GM23338 (cell line): ENCODE measurements at regions not wholly inside any gene's neighbourhood (a gene's known extent, or its start where the extent isn't known, plus 50 kb on each side); places are given as distances from the start of the nearest gene placed in this dataset.

ENCODE experiments used
- CREB1 ChIP-seq: fragments of 250-450 bp; sonication (Bioruptor Pico); IDR thresholded peaks from 2 replicates; pipeline ENCODE4 v1.5.0; 2020; ENCODE audit warnings: low read depth, mild to moderate bottlenecking, moderate library complexity
- EZH2 ChIP-seq: fragments of 200-600 bp; sonication (generic); IDR thresholded peaks from one replicate; pipeline ENCODE4 v1.8.0; 2017; ENCODE audit warnings: antibody characterized with exemption, mild to moderate bottlenecking, low read depth; ENCODE audit not compliant: unreplicated experiment
- JUNB ChIP-seq: IDR thresholded peaks from one replicate; pipeline ENCODE4 v1.6.1; 2016; ENCODE audit warnings: antibody characterized with exemption; ENCODE audit not compliant: unreplicated experiment
- NANOG ChIP-seq: IDR thresholded peaks from 2 replicates; pipeline ENCODE4 v1.6.1; 2016; ENCODE audit warnings: antibody characterized with exemption, borderline replicate concordance
- POLR2AphosphoS5 ChIP-seq: IDR thresholded peaks from 2 replicates; pipeline ENCODE4 v1.6.1; 2016; ENCODE audit warnings: antibody characterized with exemption, low read depth
- STAT1 ChIP-seq: IDR thresholded peaks from one replicate; pipeline ENCODE4 v1.6.1; 2016; ENCODE audit warnings: antibody characterized with exemption; ENCODE audit not compliant: unreplicated experiment
- ZNF114 ChIP-seq: fragments of 250-450 bp; sonication (Bioruptor Pico); IDR thresholded peaks from 2 replicates; pipeline ENCODE4 v1.5.0; 2020; ENCODE audit warnings: mild to moderate bottlenecking, moderate library complexity
- TF ChIP-seq, protein P1 (sequence below): IDR thresholded peaks from one replicate; pipeline ENCODE4 v1.6.1; 2018; ENCODE audit warnings: antibody characterized with exemption; ENCODE audit not compliant: unreplicated experiment
- TF ChIP-seq, protein P2 (sequence below): fragments of 250-450 bp; sonication (Bioruptor Pico); IDR thresholded peaks from 2 replicates; pipeline ENCODE4 v1.5.0; 2020; ENCODE audit warnings: mild to moderate bottlenecking, moderate library complexity

DNA sequence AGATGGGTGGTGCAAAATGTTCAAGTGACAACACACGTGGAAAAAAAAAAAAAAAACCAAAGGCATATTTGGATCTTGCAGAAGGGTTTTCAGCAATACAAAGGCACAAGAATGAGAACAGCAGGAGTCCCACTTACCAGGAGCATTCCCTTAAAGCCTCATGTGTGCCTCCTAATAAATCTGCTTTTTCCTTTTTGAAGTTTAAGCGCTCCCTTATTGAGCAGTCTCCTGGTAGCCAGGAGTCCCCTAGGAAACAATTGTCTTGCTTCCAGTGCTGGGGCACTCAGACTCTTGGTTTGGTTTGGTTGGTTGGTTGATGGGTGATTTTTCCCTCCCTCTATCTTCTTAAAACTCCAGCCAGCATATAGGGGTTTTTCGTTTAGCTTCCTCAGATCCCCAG, 321.8 kb upstream of the NFE2L3 start (continued):
- TF ChIP-seq, protein P1, sequence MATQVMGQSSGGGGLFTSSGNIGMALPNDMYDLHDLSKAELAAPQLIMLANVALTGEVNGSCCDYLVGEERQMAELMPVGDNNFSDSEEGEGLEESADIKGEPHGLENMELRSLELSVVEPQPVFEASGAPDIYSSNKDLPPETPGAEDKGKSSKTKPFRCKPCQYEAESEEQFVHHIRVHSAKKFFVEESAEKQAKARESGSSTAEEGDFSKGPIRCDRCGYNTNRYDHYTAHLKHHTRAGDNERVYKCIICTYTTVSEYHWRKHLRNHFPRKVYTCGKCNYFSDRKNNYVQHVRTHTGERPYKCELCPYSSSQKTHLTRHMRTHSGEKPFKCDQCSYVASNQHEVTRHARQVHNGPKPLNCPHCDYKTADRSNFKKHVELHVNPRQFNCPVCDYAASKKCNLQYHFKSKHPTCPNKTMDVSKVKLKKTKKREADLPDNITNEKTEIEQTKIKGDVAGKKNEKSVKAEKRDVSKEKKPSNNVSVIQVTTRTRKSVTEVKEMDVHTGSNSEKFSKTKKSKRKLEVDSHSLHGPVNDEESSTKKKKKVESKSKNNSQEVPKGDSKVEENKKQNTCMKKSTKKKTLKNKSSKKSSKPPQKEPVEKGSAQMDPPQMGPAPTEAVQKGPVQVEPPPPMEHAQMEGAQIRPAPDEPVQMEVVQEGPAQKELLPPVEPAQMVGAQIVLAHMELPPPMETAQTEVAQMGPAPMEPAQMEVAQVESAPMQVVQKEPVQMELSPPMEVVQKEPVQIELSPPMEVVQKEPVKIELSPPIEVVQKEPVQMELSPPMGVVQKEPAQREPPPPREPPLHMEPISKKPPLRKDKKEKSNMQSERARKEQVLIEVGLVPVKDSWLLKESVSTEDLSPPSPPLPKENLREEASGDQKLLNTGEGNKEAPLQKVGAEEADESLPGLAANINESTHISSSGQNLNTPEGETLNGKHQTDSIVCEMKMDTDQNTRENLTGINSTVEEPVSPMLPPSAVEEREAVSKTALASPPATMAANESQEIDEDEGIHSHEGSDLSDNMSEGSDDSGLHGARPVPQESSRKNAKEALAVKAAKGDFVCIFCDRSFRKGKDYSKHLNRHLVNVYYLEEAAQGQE: no peak
- TF ChIP-seq NANOG: no peak
- TF ChIP-seq EZH2: no peak
- TF ChIP-seq JUNB: no peak
- no peak for TF ChIP-seq POLR2AphosphoS5
- no peak for TF ChIP-seq STAT1
- TF ChIP-seq, protein P2, sequence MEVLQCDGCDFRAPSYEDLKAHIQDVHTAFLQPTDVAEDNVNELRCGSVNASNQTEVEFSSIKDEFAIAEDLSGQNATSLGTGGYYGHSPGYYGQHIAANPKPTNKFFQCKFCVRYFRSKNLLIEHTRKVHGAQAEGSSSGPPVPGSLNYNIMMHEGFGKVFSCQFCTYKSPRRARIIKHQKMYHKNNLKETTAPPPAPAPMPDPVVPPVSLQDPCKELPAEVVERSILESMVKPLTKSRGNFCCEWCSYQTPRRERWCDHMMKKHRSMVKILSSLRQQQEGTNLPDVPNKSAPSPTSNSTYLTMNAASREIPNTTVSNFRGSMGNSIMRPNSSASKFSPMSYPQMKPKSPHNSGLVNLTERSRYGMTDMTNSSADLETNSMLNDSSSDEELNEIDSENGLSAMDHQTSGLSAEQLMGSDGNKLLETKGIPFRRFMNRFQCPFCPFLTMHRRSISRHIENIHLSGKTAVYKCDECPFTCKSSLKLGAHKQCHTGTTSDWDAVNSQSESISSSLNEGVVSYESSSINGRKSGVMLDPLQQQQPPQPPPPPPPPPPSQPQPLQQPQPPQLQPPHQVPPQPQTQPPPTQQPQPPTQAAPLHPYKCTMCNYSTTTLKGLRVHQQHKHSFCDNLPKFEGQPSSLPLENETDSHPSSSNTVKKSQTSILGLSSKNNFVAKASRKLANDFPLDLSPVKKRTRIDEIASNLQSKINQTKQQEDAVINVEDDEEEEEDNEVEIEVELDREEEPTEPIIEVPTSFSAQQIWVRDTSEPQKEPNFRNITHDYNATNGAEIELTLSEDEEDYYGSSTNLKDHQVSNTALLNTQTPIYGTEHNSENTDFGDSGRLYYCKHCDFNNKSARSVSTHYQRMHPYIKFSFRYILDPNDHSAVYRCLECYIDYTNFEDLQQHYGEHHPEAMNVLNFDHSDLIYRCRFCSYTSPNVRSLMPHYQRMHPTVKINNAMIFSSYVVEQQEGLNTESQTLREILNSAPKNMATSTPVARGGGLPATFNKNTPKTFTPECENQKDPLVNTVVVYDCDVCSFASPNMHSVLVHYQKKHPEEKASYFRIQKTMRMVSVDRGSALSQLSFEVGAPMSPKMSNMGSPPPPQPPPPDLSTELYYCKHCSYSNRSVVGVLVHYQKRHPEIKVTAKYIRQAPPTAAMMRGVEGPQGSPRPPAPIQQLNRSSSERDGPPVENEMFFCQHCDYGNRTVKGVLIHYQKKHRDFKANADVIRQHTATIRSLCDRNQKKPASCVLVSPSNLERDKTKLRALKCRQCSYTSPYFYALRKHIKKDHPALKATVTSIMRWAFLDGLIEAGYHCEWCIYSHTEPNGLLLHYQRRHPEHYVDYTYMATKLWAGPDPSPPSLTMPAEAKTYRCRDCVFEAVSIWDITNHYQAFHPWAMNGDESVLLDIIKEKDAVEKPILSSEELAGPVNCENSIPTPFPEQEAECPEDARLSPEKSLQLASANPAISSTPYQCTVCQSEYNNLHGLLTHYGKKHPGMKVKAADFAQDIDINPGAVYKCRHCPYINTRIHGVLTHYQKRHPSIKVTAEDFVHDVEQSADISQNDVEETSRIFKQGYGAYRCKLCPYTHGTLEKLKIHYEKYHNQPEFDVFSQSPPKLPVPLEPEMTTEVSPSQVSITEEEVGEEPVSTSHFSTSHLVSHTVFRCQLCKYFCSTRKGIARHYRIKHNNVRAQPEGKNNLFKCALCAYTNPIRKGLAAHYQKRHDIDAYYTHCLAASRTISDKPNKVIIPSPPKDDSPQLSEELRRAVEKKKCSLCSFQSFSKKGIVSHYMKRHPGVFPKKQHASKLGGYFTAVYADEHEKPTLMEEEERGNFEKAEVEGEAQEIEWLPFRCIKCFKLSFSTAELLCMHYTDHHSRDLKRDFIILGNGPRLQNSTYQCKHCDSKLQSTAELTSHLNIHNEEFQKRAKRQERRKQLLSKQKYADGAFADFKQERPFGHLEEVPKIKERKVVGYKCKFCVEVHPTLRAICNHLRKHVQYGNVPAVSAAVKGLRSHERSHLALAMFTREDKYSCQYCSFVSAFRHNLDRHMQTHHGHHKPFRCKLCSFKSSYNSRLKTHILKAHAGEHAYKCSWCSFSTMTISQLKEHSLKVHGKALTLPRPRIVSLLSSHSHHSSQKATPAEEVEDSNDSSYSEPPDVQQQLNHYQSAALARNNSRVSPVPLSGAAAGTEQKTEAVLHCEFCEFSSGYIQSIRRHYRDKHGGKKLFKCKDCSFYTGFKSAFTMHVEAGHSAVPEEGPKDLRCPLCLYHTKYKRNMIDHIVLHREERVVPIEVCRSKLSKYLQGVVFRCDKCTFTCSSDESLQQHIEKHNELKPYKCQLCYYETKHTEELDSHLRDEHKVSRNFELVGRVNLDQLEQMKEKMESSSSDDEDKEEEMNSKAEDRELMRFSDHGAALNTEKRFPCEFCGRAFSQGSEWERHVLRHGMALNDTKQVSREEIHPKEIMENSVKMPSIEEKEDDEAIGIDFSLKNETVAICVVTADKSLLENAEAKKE (CRISPR knock-in tag): no peak
- TF ChIP-seq ZNF114: no peak
- no peak for TF ChIP-seq CREB1 (CRISPR knock-in tag)
